ENCODE measurements at regions not wholly inside any gene's neighbourhood (a gene's known extent, or its start where the extent isn't known, plus 50 kb on each side); places are given as distances from the start of the nearest gene placed in this dataset.

GRCh38 chr2:64914247-64914646 is 75.0 kb upstream of the SLC1A4 start:
- Histone ChIP-seq H2AFZ (ENCODE audit: low read length) (no peak overlapping the region), H3K4me3 (ENCODE audit: extremely low read depth in 1 of 4, insufficient read depth in 2 of 4, low read depth in 3 of 4, low read length in 4 of 4) (no peak overlapping the region), H3K23ac (ENCODE audit: insufficient read length) (no peak overlapping the region), H2BK15ac (ENCODE audit: low read length) (no peak overlapping the region), H3K9me3 (ENCODE audit: insufficient read depth in 2 of 2, low read depth in 1 of 2, low read length in 1 of 2) (no peaks in the 10 kb centered on the region), H2BK12ac (ENCODE audit: low read depth, low read length) (no peak overlapping the region), H3K18ac (ENCODE audit: extremely low read depth, low read length) (no peak overlapping the region), H3K79me2 (ENCODE audit: control insufficient read depth in 1 of 2, insufficient read depth in 2 of 2, low read length in 2 of 2) (no peaks in the 10 kb centered on the region), H4K20me1 (replicated peaks in 1 of 2; ENCODE audit: control insufficient read depth in 1 of 2, insufficient read depth in 2 of 2, low read length in 2 of 2) (no peaks in the 10 kb centered on the region), H2BK5ac (ENCODE audit: low read depth, low read length) (no peak overlapping the region), H3K9ac (replicated peaks in 1 of 4; ENCODE audit: extremely low read depth in 1 of 4, low read depth in 3 of 4, low read length in 3 of 4) (no peak overlapping the region), H3K27ac (ENCODE audit: low read depth, low read length) (no peak overlapping the region), H4K8ac (ENCODE audit: extremely low read depth, insufficient read depth, low read length) (no peak overlapping the region), H3K27me3 (replicated peaks in 1 of 4; ENCODE audit: control insufficient read depth in 3 of 4, extremely low read depth in 1 of 4, insufficient read depth in 3 of 4, low read length in 3 of 4) (peaks cover 0 to 6% (median 2%) of the 10 kb centered on the region in 4 experiments; a peak in 3 of 7 replicates), H4K5ac (ENCODE audit: insufficient read length, low read depth, low read length) (no peak overlapping the region), H3K23me2 (ENCODE audit: low read depth, low read length) (no peaks in the 10 kb centered on the region), H3K36me3 (ENCODE audit: control insufficient read depth in 2 of 4, insufficient read depth in 4 of 4, low read length in 3 of 4) (no peaks in the 10 kb centered on the region), H2BK20ac (ENCODE audit: low read length) (no peak overlapping the region; the same call in 1 of the 2 replicates), H2AK5ac (ENCODE audit: low read depth, low read length) (no peak overlapping the region), H3K79me1 (ENCODE audit: low read depth, low read length) (no peaks in the 10 kb centered on the region), H2BK120ac (replicated peaks; ENCODE audit: low read depth, low read length) (no peak overlapping the region), H3K14ac (ENCODE audit: insufficient read length) (no peak overlapping the region), H3K56ac (replicated peaks; ENCODE audit: insufficient read length, low read depth, low read length) (no peak overlapping the region), H3K4me1 (replicated peaks in 1 of 4; ENCODE audit: control insufficient read depth in 3 of 4, insufficient read depth in 4 of 4, low read length in 3 of 4) (peaks cover 0 to 6% (median 4%) of the 10 kb centered on the region in 4 experiments; a peak in 6 of 7 replicates), H4K91ac (replicated peaks; ENCODE audit: insufficient read length, low read length) (no peak overlapping the region), H3K4ac (replicated peaks; ENCODE audit: insufficient read length, low read depth, low read length) (no peak overlapping the region), H3K4me2 (ENCODE audit: insufficient read depth in 1 of 2, low read depth in 2 of 2, low read length in 2 of 2) (no peak overlapping the region)
- TF ChIP-seq, protein P1, sequence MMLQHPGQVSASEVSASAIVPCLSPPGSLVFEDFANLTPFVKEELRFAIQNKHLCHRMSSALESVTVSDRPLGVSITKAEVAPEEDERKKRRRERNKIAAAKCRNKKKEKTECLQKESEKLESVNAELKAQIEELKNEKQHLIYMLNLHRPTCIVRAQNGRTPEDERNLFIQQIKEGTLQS (IDR thresholded peaks at IDR 0.05; ENCODE audit: insufficient read depth, low read depth, low read length): no peak
- TF ChIP-seq NRF1 (IDR thresholded peaks at IDR 0.05; ENCODE audit: low read depth, low read length) (no peak), KDM5A (IDR thresholded peaks at IDR 0.05; ENCODE audit: low read length) (no peak), POU5F1 (IDR thresholded peaks at IDR 0.05; ENCODE audit: low read depth, low read length) (no peak), SUZ12 (IDR thresholded peaks at IDR 0.05; ENCODE audit: low read length) (no peak), KDM1A (IDR thresholded peaks at IDR 0.05; ENCODE audit: borderline replicate concordance, low read length) (no peak)
- 74% methylated on average over 9 of the region's 9 CpGs; no CpG with 5 or more reads in 1 of the 2 experiments for WGBS, 2 experiments (ENCODE audit: extremely low coverage in 1 of 2, insufficient coverage in 1 of 2, insufficient read length in 1 of 2, insufficient replicate concordance in 2 of 2, low coverage in 1 of 2, low lambda C conversion rate in 2 of 2, missing lambda C conversion rate in 1 of 2)
- DNase-seq (ENCODE audit: low read depth in 1 of 2, low spot score in 2 of 2) (no peak), FAIRE-seq (no peak)
- POLR2A ChIA-PET (ENCODE audit: partially characterized antibody): interaction anchor here (1.0 kb wide), 1 partner anchor 155 kb away, joined by 3 read pairs; no protein-coding TSS in a partner anchor
- CTCF ChIA-PET (ENCODE audit: partially characterized antibody): interaction anchor here (0.5 to 8.7 kb wide), 9 partner anchors 8 to 458 kb away, joined by 3 to 64 read pairs (median 4); no protein-coding TSS in a partner anchor

Data from H1 (cell line).